Colonic mucosa (tissue), 4 donors: ENCODE measurements at regions not wholly inside any gene's neighbourhood (a gene's known extent, or its start where the extent isn't known, plus 50 kb on each side); places are given as distances from the start of the nearest gene placed in this dataset.
A peak's percentile ranks its signal among the peaks of the same experiment; 100 is the strongest.
"Not testable (repeated sequence)": the region's sequence is repeated elsewhere in the genome, so short reads cannot be mapped to it uniquely, and the experiment has no call there.

Experiments
- DNase-seq: peaks from one replicate; pipeline ENCODE4 v3.0.0-alpha.2; 2020
- H3K27ac ChIP-seq: fragments of 200-600 bp; one replicate; pipeline ENCODE4 v1.8.0; 2021
- H3K27me3 ChIP-seq: fragments of 200-600 bp; one replicate; pipeline ENCODE4 v1.8.0; 2021
- H3K36me3 ChIP-seq: fragments of 200-600 bp; one replicate; pipeline ENCODE4 v1.8.0; 2021
- H3K4me1 ChIP-seq: fragments of 200-600 bp; one replicate; pipeline ENCODE4 v1.8.0; 2021; ENCODE audit warnings: mild to moderate bottlenecking
- H3K4me3 ChIP-seq: fragments of 200-600 bp; one replicate; pipeline ENCODE4 v1.8.0; 2021
- H3K9ac ChIP-seq, 2 donors: one replicate each; pipeline ENCODE4 v1.7.0; 2013; ENCODE audit warnings: control low read depth in 2 of 2, low read depth in 2 of 2, low read length in 2 of 2
- H3K9me3 ChIP-seq: fragments of 200-600 bp; one replicate; pipeline ENCODE4 v1.8.0; 2021
- intact Hi-C: fragments of 100-400 bp; cut with DNase I; formaldehyde crosslinking; loops from one replicate; pipeline ENCODE4 v1.14.1; 2022
- TF ChIP-seq, protein P1 (sequence below): fragments of 200-600 bp; IDR thresholded peaks from one replicate; pipeline ENCODE4 v1.8.0; 2022; ENCODE audit warnings: antibody characterized with exemption, mild to moderate bottlenecking
- donor health status: healthy.
- donor health status: DM: no; HTN: no; CAD: no.
- donor health status: DM: no; HTN: no; CAD: no.

DNA sequence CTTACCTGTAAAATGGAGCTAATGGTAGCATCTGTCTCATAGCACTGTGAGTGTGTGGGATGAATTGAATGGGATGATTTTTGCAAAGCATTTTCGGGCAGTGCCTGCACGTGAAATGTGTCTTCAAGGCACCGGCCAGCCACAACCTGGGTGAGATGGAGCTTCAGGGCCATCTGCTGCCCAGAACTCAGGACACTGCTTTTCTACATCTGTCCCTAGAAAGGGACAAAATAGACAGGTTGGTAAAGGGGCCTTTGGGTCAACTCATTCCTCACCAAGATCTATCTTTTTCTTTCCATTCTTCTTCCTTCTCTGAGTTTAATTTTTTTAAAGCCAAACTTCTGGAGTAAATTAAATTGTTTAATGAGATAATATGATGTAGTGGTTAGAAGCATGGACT lies 106.5 kb downstream of the UTP18 start:
- intact Hi-C loops: loop anchor here (5.0 kb wide), 1 partner anchor 170 kb away; no protein-coding TSS in a partner anchor
- no peak overlapping the region for H3K27ac ChIP-seq
- DNase-seq: no peak
- no peaks in the 10 kb centered on the region for H3K4me1 ChIP-seq
- H3K9me3 ChIP-seq: no peaks in the 10 kb centered on the region
- no peaks in the 10 kb centered on the region for H3K36me3 ChIP-seq
- no peaks in the 10 kb centered on the region for H3K27me3 ChIP-seq
- H3K9ac ChIP-seq: no peak overlapping the region
- H3K4me3 ChIP-seq: no peak overlapping the region
- TF ChIP-seq, protein P1, sequence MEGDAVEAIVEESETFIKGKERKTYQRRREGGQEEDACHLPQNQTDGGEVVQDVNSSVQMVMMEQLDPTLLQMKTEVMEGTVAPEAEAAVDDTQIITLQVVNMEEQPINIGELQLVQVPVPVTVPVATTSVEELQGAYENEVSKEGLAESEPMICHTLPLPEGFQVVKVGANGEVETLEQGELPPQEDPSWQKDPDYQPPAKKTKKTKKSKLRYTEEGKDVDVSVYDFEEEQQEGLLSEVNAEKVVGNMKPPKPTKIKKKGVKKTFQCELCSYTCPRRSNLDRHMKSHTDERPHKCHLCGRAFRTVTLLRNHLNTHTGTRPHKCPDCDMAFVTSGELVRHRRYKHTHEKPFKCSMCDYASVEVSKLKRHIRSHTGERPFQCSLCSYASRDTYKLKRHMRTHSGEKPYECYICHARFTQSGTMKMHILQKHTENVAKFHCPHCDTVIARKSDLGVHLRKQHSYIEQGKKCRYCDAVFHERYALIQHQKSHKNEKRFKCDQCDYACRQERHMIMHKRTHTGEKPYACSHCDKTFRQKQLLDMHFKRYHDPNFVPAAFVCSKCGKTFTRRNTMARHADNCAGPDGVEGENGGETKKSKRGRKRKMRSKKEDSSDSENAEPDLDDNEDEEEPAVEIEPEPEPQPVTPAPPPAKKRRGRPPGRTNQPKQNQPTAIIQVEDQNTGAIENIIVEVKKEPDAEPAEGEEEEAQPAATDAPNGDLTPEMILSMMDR: no peak

DNA sequence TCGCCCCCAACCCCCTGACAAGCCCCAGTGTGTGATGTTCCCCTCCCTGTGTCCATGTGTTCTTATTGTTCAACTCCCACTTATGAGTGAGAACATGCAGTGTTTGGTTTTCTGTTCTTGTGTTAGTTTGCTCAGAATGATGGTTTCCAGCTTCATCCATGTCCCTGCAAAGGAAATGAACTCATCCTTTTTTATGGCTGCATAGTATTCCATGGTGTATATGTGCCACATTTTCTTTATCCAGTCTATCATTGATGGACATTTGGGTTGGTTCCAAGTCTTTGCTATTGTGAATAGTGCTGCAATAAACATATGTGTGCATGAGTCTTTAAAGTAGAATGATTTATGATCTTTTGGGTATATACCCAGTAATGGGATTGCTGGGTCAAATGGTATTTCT lies 107.5 kb downstream of the UTP18 start:
- H3K36me3 ChIP-seq, H3K9ac ChIP-seq, H3K27ac ChIP-seq, H3K9me3 ChIP-seq, H3K4me3 ChIP-seq, H3K4me1 ChIP-seq, DNase-seq, H3K27me3 ChIP-seq: not testable (repeated sequence)
- intact Hi-C loops: loop anchor here (5.0 kb wide), 1 partner anchor 169 kb away; no protein-coding TSS in a partner anchor

DNA sequence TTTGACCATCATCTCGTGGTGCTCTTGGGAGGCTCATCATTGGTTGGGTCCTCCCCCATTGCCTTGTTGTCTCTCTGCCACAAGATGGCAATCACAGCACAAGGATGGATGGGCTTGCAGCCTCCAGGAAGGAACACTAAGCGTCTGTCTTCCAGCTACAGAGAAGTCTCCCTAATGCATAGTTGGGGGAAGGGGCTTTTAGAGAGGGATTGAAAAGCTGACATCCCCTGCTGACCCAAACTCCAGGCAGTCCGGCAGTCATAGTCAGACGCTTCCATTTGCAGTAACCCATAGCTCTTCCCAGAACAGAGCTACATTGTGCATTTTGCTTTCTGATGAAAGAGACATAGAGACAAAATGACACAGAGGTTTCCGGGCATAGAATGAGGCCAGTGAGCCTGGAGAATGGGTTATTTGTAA lies 111.4 kb downstream of the UTP18 start:
- Histone ChIP-seq H3K9me3 (no peaks in the 10 kb centered on the region), H3K27me3 (no peaks in the 10 kb centered on the region), H3K4me3 (no peak overlapping the region), H3K9ac (no peak overlapping the region), H3K4me1 (no peaks in the 10 kb centered on the region), H3K27ac (no peak overlapping the region), H3K36me3 (no peaks in the 10 kb centered on the region)
- intact Hi-C loops: no loop called here
- TF ChIP-seq, protein P1: peak; percentile 28
- DNase-seq: peak; percentile 24

DNA sequence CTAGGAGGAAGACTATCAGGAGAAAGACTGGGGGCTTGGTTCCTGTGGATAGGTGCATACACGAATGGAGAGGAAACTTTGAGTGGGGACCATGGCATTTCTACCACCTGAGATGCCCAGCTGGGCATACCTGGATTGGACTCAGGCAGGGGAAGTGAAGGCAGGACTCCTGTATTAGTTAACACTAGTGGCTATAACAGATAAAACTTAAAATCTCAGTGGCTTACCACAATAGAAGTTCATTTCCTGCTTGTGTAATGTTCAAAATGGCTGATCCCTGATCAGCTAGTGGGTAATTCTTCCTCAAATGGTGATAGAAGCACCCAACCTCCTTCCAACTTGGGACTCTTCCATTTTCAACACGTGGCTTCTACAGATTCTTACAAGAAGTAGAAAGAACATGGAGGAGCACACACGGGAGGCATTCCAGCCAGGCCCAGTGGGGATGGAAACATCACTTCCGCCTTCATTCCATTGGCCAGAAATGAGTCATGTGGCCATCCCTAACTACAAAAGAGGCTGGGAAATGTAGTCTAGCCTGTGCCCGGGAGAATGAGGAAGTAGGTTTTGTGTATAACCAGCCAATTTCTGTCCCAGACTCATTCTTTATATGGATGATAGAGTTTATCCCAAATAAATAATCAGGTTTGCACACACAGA lies 112.1 kb downstream of the UTP18 start:
- Histone ChIP-seq H3K27me3 (no peaks in the 10 kb centered on the region), H3K36me3 (no peaks in the 10 kb centered on the region), H3K9me3 (no peaks in the 10 kb centered on the region), H3K27ac (no peak overlapping the region), H3K9ac (no peak overlapping the region), H3K4me1 (no peaks in the 10 kb centered on the region), H3K4me3 (no peak overlapping the region)
- DNase-seq: peak; percentile 20
- intact Hi-C loops: no loop called here
- TF ChIP-seq, protein P1: no peak

DNA sequence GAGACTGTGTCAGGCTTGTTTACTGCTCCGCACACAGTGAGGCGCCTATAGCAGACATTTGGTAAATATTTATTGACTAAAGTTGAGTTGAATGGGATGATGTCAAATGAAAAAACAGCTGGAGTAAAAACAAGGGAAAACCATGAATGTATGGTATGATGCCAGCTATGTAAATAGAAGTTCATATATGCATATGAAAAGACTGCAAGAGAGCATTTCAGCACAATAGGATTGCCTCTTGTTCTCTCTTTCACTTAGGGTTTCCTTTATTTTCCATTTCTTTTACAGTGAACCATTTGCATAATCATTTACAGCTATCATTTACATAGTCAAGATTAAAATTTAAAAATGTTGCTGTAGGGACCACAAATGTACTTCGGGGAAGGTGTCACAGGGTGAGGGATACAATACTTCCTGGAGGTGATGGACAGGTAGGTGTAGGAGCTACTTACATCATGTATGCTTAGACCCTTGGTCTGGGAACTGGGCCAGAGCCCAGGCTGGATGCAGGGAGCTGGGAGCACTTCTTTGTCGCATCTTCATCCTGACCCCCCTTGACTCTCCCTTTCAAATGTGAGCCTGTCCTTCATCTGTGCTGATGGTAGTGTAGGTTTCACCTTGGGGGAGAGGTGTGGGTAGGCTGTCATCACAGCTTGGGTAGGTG lies 113.3 kb downstream of the UTP18 start:
- no peak overlapping the region for H3K27ac ChIP-seq
- no peak for DNase-seq
- intact Hi-C loops: no loop called here
- no peaks in the 10 kb centered on the region for H3K9me3 ChIP-seq
- TF ChIP-seq, protein P1: no peak
- no peaks in the 10 kb centered on the region for H3K4me1 ChIP-seq
- no peak overlapping the region for H3K9ac ChIP-seq
- no peak overlapping the region for H3K4me3 ChIP-seq
- no peaks in the 10 kb centered on the region for H3K36me3 ChIP-seq
- H3K27me3 ChIP-seq: no peaks in the 10 kb centered on the region

DNA sequence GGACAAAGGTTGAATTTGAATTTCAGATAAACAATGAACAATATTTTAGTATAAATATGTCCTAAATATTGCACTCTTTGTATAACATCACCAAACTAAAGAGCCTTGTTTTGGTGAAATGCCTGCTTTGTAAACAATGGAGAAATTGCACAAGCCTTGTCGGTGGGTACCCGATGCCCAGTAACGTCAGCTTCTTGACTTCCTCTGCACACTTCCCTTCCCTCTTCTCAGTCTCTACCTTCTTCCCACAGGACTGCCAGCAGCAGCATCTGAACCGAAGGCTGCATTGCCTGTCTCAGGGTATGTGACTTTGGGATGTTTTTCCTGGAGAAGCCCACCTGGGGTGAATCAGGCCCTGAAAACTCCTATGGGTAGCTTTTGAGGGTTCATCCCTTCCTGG lies 113.9 kb downstream of the UTP18 start:
- TF ChIP-seq, protein P1: no peak
- no peaks in the 10 kb centered on the region for H3K27me3 ChIP-seq
- intact Hi-C loops: no loop called here
- H3K27ac ChIP-seq: no peak overlapping the region
- no peak overlapping the region for H3K4me3 ChIP-seq
- H3K9ac ChIP-seq: no peak overlapping the region
- no peaks in the 10 kb centered on the region for H3K9me3 ChIP-seq
- no peak for DNase-seq
- H3K36me3 ChIP-seq: no peaks in the 10 kb centered on the region
- H3K4me1 ChIP-seq: no peaks in the 10 kb centered on the region
